ENCODE measurements at regions not wholly inside any gene's neighbourhood (a gene's known extent, or its start where the extent isn't known, plus 50 kb on each side); places are given as distances from the start of the nearest gene placed in this dataset.

- ATAC-seq (no peak), DNase-seq (ENCODE audit: low spot score) (no peak)
- no peak for TF ChIP-seq JUNB (IDR thresholded peaks at IDR 0.05; ENCODE audit: unreplicated experiment)
- Histone ChIP-seq H3K9me2 (ENCODE audit: insufficient read depth) (no peaks in the 10 kb centered on the region), H3K4me2 (no peak overlapping the region), H3K27me3 (ENCODE audit: insufficient read depth) (no peaks in the 10 kb centered on the region), H4K20me1 (replicated peaks; ENCODE audit: insufficient read depth) (no peaks in the 10 kb centered on the region), H3K4me1 (ENCODE audit: insufficient read depth) (no peaks in the 10 kb centered on the region), H3K27ac (ENCODE audit: low read depth) (no peak overlapping the region), H3F3A (replicated peaks; ENCODE audit: low read depth) (no peaks in the 10 kb centered on the region), H3K4me3 (no peak overlapping the region), H2AFZ (no peak overlapping the region), H3K36me3 (ENCODE audit: insufficient read depth) (no peaks in the 10 kb centered on the region), H3K79me2 (replicated peaks; ENCODE audit: insufficient read depth) (no peaks in the 10 kb centered on the region)
- H3K36me3 Mint-ChIP-seq (ENCODE audit: low read depth): no peaks in the 10 kb centered on the region
- no peaks in the 10 kb centered on the region; the same call in 2 of the 3 replicates for H3K9me3 Mint-ChIP-seq
- no peak overlapping the region for H3K4me3 Mint-ChIP-seq
- H3K27me3 Mint-ChIP-seq (ENCODE audit: insufficient read depth, low read depth, poor library complexity): no peaks in the 10 kb centered on the region
- no peak overlapping the region for H3K27ac Mint-ChIP-seq
- H3K4me1 Mint-ChIP-seq: no peaks in the 10 kb centered on the region
Measured at GRCh38 chr3:28973609-28974008, 307.3 kb upstream of the RBMS3 start.

GRCh38 chr3:28978092-28978491 is 302.8 kb upstream of the RBMS3 start:
- no peaks in the 10 kb centered on the region for H3F3A ChIP-seq (replicated peaks; ENCODE audit: low read depth)
- H3K4me2 ChIP-seq: no peak overlapping the region
- DNase-seq (ENCODE audit: low spot score): no peak
- Mint-ChIP-seq H3K4me3 (no peak overlapping the region), H3K36me3 (ENCODE audit: low read depth) (no peaks in the 10 kb centered on the region), H3K27ac (no peak overlapping the region; the same call in 1 of the 2 replicates), H3K9me3 (no peaks in the 10 kb centered on the region), H3K4me1 (no peaks in the 10 kb centered on the region), H3K27me3 (ENCODE audit: insufficient read depth, low read depth, poor library complexity) (no peaks in the 10 kb centered on the region)
- no peak for ATAC-seq
- H3K4me1 ChIP-seq (ENCODE audit: insufficient read depth): no peaks in the 10 kb centered on the region
- no peak overlapping the region for H3K4me3 ChIP-seq
- H3K79me2 ChIP-seq (replicated peaks; ENCODE audit: insufficient read depth): no peaks in the 10 kb centered on the region
- H3K27me3 ChIP-seq (ENCODE audit: insufficient read depth): no peaks in the 10 kb centered on the region
- no peak overlapping the region for H3K27ac ChIP-seq (ENCODE audit: low read depth)
- H4K20me1 ChIP-seq (replicated peaks; ENCODE audit: insufficient read depth): no peaks in the 10 kb centered on the region
- H3K9me2 ChIP-seq (ENCODE audit: insufficient read depth): no peaks in the 10 kb centered on the region
- H2AFZ ChIP-seq: no peak overlapping the region
- H3K36me3 ChIP-seq (ENCODE audit: insufficient read depth): no peaks in the 10 kb centered on the region
- no peak for TF ChIP-seq ZNF331 (CRISPR knock-in tag; IDR thresholded peaks at IDR 0.05; ENCODE audit: low read depth)
- TF ChIP-seq EZH2phosphoT487 (IDR thresholded peaks at IDR 0.05; ENCODE audit: unreplicated experiment): no peak
- no peak for TF ChIP-seq JUNB (IDR thresholded peaks at IDR 0.05; ENCODE audit: unreplicated experiment)
- TF ChIP-seq ETS1 (IDR thresholded peaks at IDR 0.05): no peak
- TF ChIP-seq EZH2 (IDR thresholded peaks at IDR 0.05; ENCODE audit: low read depth, unreplicated experiment): no peak
- no peak for TF ChIP-seq CTCF (conservative IDR thresholded peaks at IDR 0.05; ENCODE audit: low read depth in 2 of 2)
- no peak for TF ChIP-seq STAT1 (IDR thresholded peaks at IDR 0.05; ENCODE audit: unreplicated experiment)
- no peak for TF ChIP-seq REST (IDR thresholded peaks at IDR 0.05; ENCODE audit: unreplicated experiment)
- no peak for TF ChIP-seq NANOG (IDR thresholded peaks at IDR 0.05; ENCODE audit: borderline replicate concordance)
- TF ChIP-seq POLR2AphosphoS5 (IDR thresholded peaks at IDR 0.05; ENCODE audit: low read depth): no peak
